ENCODE measurements at regions not wholly inside any gene's neighbourhood (a gene's known extent, or its start where the extent isn't known, plus 50 kb on each side); places are given as distances from the start of the nearest gene placed in this dataset.

DNA sequence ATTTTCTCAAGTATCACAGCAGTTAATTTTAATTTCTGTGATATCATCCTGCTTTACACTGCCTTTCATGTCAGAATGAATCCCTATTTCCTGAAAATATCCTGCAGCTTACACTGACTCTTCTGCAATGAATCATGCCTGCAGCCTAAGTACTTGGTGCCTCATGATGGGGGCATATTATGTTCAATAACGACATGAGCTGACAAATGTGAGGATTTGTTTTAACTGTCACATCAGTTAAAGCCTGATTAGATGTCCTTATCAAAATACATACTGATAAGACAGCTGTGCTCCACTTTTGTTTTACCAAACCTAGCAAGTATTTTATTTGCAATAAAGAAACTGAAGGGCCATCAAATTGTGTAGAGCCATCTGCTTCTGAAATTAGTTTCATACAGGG is 359.9 kb upstream of the AGA start:
- Histone ChIP-seq H3K27ac (ENCODE audit: low read depth, low read length) (no peak overlapping the region), H3K9me3 (ENCODE audit: insufficient read depth, low read depth, low read length) (no peaks in the 10 kb centered on the region), H3K27me3 (ENCODE audit: insufficient read depth, low read length) (no peaks in the 10 kb centered on the region), H3K9ac (ENCODE audit: low read length) (no peak overlapping the region), H3K4me1 (ENCODE audit: insufficient read depth, low read length) (no peaks in the 10 kb centered on the region), H3K36me3 (ENCODE audit: insufficient read depth, low read length) (no peaks in the 10 kb centered on the region), H3K79me2 (ENCODE audit: insufficient read depth, low read length) (no peaks in the 10 kb centered on the region), H2AFZ (ENCODE audit: low read depth, low read length) (no peak overlapping the region), H3K4me2 (ENCODE audit: low read length) (no peak overlapping the region), H3K4me3 (ENCODE audit: insufficient read depth, low read depth, low read length) (no peak overlapping the region), H4K20me1 (ENCODE audit: insufficient read depth, low read length) (no peaks in the 10 kb centered on the region)
- H3K27ac Mint-ChIP-seq (ENCODE audit: unreplicated experiment): no peak overlapping the region
- no peaks in the 10 kb centered on the region for H3K27me3 Mint-ChIP-seq (ENCODE audit: low read depth, unreplicated experiment)
- H3K4me3 Mint-ChIP-seq (ENCODE audit: unreplicated experiment): no peak overlapping the region
- no peak for FAIRE-seq
- TF ChIP-seq EZH2 (IDR thresholded peaks at IDR 0.05; ENCODE audit: insufficient read depth, low read length): no peak
- TF ChIP-seq, protein P1, sequence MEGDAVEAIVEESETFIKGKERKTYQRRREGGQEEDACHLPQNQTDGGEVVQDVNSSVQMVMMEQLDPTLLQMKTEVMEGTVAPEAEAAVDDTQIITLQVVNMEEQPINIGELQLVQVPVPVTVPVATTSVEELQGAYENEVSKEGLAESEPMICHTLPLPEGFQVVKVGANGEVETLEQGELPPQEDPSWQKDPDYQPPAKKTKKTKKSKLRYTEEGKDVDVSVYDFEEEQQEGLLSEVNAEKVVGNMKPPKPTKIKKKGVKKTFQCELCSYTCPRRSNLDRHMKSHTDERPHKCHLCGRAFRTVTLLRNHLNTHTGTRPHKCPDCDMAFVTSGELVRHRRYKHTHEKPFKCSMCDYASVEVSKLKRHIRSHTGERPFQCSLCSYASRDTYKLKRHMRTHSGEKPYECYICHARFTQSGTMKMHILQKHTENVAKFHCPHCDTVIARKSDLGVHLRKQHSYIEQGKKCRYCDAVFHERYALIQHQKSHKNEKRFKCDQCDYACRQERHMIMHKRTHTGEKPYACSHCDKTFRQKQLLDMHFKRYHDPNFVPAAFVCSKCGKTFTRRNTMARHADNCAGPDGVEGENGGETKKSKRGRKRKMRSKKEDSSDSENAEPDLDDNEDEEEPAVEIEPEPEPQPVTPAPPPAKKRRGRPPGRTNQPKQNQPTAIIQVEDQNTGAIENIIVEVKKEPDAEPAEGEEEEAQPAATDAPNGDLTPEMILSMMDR (IDR thresholded peaks at IDR 0.05; ENCODE audit: insufficient read depth, low read depth, low read length): no peak
- H3K9me3 Mint-ChIP-seq (ENCODE audit: unreplicated experiment): no peaks in the 10 kb centered on the region
- no peaks in the 10 kb centered on the region for H3K4me1 Mint-ChIP-seq (ENCODE audit: low read depth, unreplicated experiment)
- no peak for DNase-seq (ENCODE audit: low read depth)
- H3K36me3 Mint-ChIP-seq (ENCODE audit: low read depth, unreplicated experiment): no peaks in the 10 kb centered on the region

DNA sequence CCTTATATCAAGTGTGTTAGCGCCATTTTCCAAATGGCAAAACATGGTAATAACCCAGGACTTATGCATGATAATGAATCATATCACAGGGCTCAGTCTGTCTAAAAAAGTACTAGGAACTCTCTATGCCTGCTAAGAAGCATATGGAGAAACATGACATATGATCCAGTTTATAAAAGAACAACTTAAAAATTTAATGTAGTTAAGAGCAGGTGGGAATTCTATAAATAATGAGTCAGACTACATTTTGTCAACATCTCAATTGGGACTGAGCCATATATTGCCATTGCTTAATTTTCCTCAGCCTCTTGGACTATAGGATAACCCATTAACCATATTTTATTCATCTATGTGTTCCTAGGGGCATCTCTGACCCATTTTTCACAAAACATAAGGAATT is 360.4 kb upstream of the AGA start:
- H3K9ac ChIP-seq (ENCODE audit: low read length): no peak overlapping the region
- no peak overlapping the region for H2AFZ ChIP-seq (ENCODE audit: low read depth, low read length)
- no peak for FAIRE-seq
- H3K9me3 Mint-ChIP-seq (ENCODE audit: unreplicated experiment): no peaks in the 10 kb centered on the region
- H3K27me3 Mint-ChIP-seq (ENCODE audit: low read depth, unreplicated experiment): no peaks in the 10 kb centered on the region
- H3K27ac ChIP-seq (ENCODE audit: low read depth, low read length): no peak overlapping the region
- H3K9me3 ChIP-seq (ENCODE audit: insufficient read depth, low read depth, low read length): no peaks in the 10 kb centered on the region
- H3K4me1 Mint-ChIP-seq (ENCODE audit: low read depth, unreplicated experiment): no peaks in the 10 kb centered on the region
- no peaks in the 10 kb centered on the region for H3K4me1 ChIP-seq (ENCODE audit: insufficient read depth, low read length)
- no peaks in the 10 kb centered on the region for H3K36me3 ChIP-seq (ENCODE audit: insufficient read depth, low read length)
- no peaks in the 10 kb centered on the region for H3K36me3 Mint-ChIP-seq (ENCODE audit: low read depth, unreplicated experiment)
- H3K4me2 ChIP-seq (ENCODE audit: low read length): no peak overlapping the region
- no peak overlapping the region for H3K4me3 ChIP-seq (ENCODE audit: insufficient read depth, low read depth, low read length)
- H3K27me3 ChIP-seq (ENCODE audit: insufficient read depth, low read length): no peaks in the 10 kb centered on the region
- H3K27ac Mint-ChIP-seq (ENCODE audit: unreplicated experiment): no peak overlapping the region
- no peaks in the 10 kb centered on the region for H3K79me2 ChIP-seq (ENCODE audit: insufficient read depth, low read length)
- H4K20me1 ChIP-seq (ENCODE audit: insufficient read depth, low read length): no peaks in the 10 kb centered on the region
- TF ChIP-seq EZH2 (IDR thresholded peaks at IDR 0.05; ENCODE audit: insufficient read depth, low read length): no peak
- TF ChIP-seq, protein P1 (IDR thresholded peaks at IDR 0.05; ENCODE audit: insufficient read depth, low read depth, low read length): no peak
- no peak for DNase-seq (ENCODE audit: low read depth)
- no peak overlapping the region for H3K4me3 Mint-ChIP-seq (ENCODE audit: unreplicated experiment)

DNA sequence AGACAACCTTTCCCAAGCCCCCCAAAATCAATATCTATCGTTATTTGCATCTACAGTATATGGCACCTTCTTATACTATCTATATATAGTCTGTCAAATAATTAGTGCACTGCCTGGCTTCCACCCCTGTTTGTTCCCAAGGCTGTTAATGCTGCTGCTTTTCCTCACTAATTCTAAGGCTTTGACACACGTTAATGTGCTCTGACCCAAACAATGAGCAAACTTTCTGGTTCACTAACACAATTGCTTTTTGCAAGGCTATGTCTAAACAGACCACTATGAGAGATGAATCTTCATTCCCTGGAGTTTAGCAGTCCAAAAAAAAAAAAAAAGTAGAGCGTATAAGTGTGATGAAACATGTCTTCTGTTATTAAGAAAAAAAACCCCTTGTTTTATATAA is 360.9 kb upstream of the AGA start:
- no peaks in the 10 kb centered on the region for H3K9me3 Mint-ChIP-seq (ENCODE audit: unreplicated experiment)
- DNase-seq (ENCODE audit: low read depth) (no peak), FAIRE-seq (no peak)
- Histone ChIP-seq H3K4me1 (ENCODE audit: insufficient read depth, low read length) (no peaks in the 10 kb centered on the region), H3K9ac (ENCODE audit: low read length) (no peak overlapping the region), H3K79me2 (ENCODE audit: insufficient read depth, low read length) (no peaks in the 10 kb centered on the region), H3K9me3 (ENCODE audit: insufficient read depth, low read depth, low read length) (no peaks in the 10 kb centered on the region), H3K27me3 (ENCODE audit: insufficient read depth, low read length) (no peaks in the 10 kb centered on the region), H3K36me3 (ENCODE audit: insufficient read depth, low read length) (no peaks in the 10 kb centered on the region), H4K20me1 (ENCODE audit: insufficient read depth, low read length) (no peaks in the 10 kb centered on the region), H2AFZ (ENCODE audit: low read depth, low read length) (no peak overlapping the region), H3K4me2 (ENCODE audit: low read length) (no peak overlapping the region), H3K27ac (ENCODE audit: low read depth, low read length) (no peak overlapping the region), H3K4me3 (ENCODE audit: insufficient read depth, low read depth, low read length) (no peak overlapping the region)
- H3K27me3 Mint-ChIP-seq (ENCODE audit: low read depth, unreplicated experiment): no peaks in the 10 kb centered on the region
- H3K4me3 Mint-ChIP-seq (ENCODE audit: unreplicated experiment): no peak overlapping the region
- TF ChIP-seq, protein P1 (IDR thresholded peaks at IDR 0.05; ENCODE audit: insufficient read depth, low read depth, low read length): no peak
- no peaks in the 10 kb centered on the region for H3K4me1 Mint-ChIP-seq (ENCODE audit: low read depth, unreplicated experiment)
- H3K36me3 Mint-ChIP-seq (ENCODE audit: low read depth, unreplicated experiment): no peaks in the 10 kb centered on the region
- no peak overlapping the region for H3K27ac Mint-ChIP-seq (ENCODE audit: unreplicated experiment)
